ENCODE measurements at regions not wholly inside any gene's neighbourhood (a gene's known extent, or its start where the extent isn't known, plus 50 kb on each side); places are given as distances from the start of the nearest gene placed in this dataset.

- Histone ChIP-seq H3K4me3 (ENCODE audit: control insufficient read depth in 1 of 2, extremely low read depth in 1 of 2, low read length in 1 of 2) (no peak overlapping the region), H3K27me3 (replicated peaks in 1 of 2; ENCODE audit: control insufficient read depth in 2 of 2, extremely low read depth in 1 of 2, insufficient read depth in 2 of 2, low read length in 1 of 2) (no peaks in the 10 kb centered on the region), H3K9me3 (no peaks in the 10 kb centered on the region), H3K36me3 (ENCODE audit: control insufficient read depth in 2 of 2, extremely low read depth in 1 of 2, insufficient read depth in 1 of 2, low read length in 1 of 2) (no peaks in the 10 kb centered on the region), H3K4me1 (ENCODE audit: control insufficient read depth in 1 of 2, extremely low read depth in 1 of 2, insufficient read depth in 2 of 2, low read length in 2 of 2) (no peaks in the 10 kb centered on the region), H3K27ac (ENCODE audit: low read length) (no peak overlapping the region)
- Mint-ChIP-seq H3K4me3 (no peak overlapping the region), H3K36me3 (no peaks in the 10 kb centered on the region), H3K9me3 (peaks cover 0 to 3% (median 2%) of the 10 kb centered on the region in 3 donors), H3K4me1 (no peaks in the 10 kb centered on the region), H3K27ac (no peak overlapping the region), H3K27me3 (peaks cover 0 to 5% of the 10 kb centered on the region in 2 donors)
- ChIA-PET POLR2A (no interaction called here), CTCF (no interaction called here)
- WGBS (ENCODE audit: insufficient coverage) = 80% methylated on average over 1 of the region's 4 CpGs
- DNase-seq (no peak), ATAC-seq (replicated peaks in 1 of 4) (no peak)
Measured at GRCh38 chr2:152883951-152884487, 165.6 kb downstream of the ARL6IP6 start.

GRCh38 chr2:152881527-152881926 lies 163.1 kb downstream of the ARL6IP6 start:
- Mint-ChIP-seq H3K27me3 (peaks cover 0 to 2% of the 10 kb centered on the region in 2 donors), H3K4me3 (no peak overlapping the region), H3K36me3 (no peaks in the 10 kb centered on the region), H3K27ac (no peak overlapping the region), H3K9me3 (peaks cover 0 to 3% (median 2%) of the 10 kb centered on the region in 3 donors), H3K4me1 (no peaks in the 10 kb centered on the region)
- ChIA-PET CTCF (no interaction called here), POLR2A (no interaction called here)
- Histone ChIP-seq H3K4me1 (ENCODE audit: control insufficient read depth in 1 of 2, extremely low read depth in 1 of 2, insufficient read depth in 2 of 2, low read length in 2 of 2) (no peaks in the 10 kb centered on the region), H3K9me3 (no peaks in the 10 kb centered on the region), H3K4me3 (ENCODE audit: control insufficient read depth in 1 of 2, extremely low read depth in 1 of 2, low read length in 1 of 2) (no peak overlapping the region), H3K27ac (ENCODE audit: low read length) (no peak overlapping the region), H3K27me3 (replicated peaks in 1 of 2; ENCODE audit: control insufficient read depth in 2 of 2, extremely low read depth in 1 of 2, insufficient read depth in 2 of 2, low read length in 1 of 2) (no peaks in the 10 kb centered on the region), H3K36me3 (ENCODE audit: control insufficient read depth in 2 of 2, extremely low read depth in 1 of 2, insufficient read depth in 1 of 2, low read length in 1 of 2) (no peaks in the 10 kb centered on the region)
- ATAC-seq (replicated peaks in 1 of 4) = no peak
- no peak for DNase-seq

GRCh38 chr2:152879275-152879674 lies 160.9 kb downstream of the ARL6IP6 start:
- H3K27ac ChIP-seq (ENCODE audit: low read length) = no peak overlapping the region
- no peak for ATAC-seq (replicated peaks in 1 of 4)
- POLR2A ChIA-PET = no interaction called here
- no peak for DNase-seq
- H3K9me3 ChIP-seq = no peaks in the 10 kb centered on the region
- no peak overlapping the region for H3K4me3 ChIP-seq (ENCODE audit: control insufficient read depth in 1 of 2, extremely low read depth in 1 of 2, low read length in 1 of 2)
- H3K4me3 Mint-ChIP-seq = no peak overlapping the region
- no peaks in the 10 kb centered on the region for H3K4me1 ChIP-seq (ENCODE audit: control insufficient read depth in 1 of 2, extremely low read depth in 1 of 2, insufficient read depth in 2 of 2, low read length in 2 of 2)
- H3K27me3 ChIP-seq (replicated peaks in 1 of 2; ENCODE audit: control insufficient read depth in 2 of 2, extremely low read depth in 1 of 2, insufficient read depth in 2 of 2, low read length in 1 of 2) = no peaks in the 10 kb centered on the region
- no peaks in the 10 kb centered on the region for H3K36me3 ChIP-seq (ENCODE audit: control insufficient read depth in 2 of 2, extremely low read depth in 1 of 2, insufficient read depth in 1 of 2, low read length in 1 of 2)
- peaks cover 1 to 4% of the 10 kb centered on the region in 2 donors for H3K27me3 Mint-ChIP-seq
- H3K36me3 Mint-ChIP-seq = no peaks in the 10 kb centered on the region
- H3K27ac Mint-ChIP-seq = no peak overlapping the region
- CTCF ChIA-PET = no interaction called here
- WGBS (ENCODE audit: insufficient coverage) = 100% methylated on average over 1 of the region's 3 CpGs
- peaks cover 0 to 3% (median 2%) of the 10 kb centered on the region in 3 donors for H3K9me3 Mint-ChIP-seq
- H3K4me1 Mint-ChIP-seq = no peaks in the 10 kb centered on the region

GRCh38 chr2:152875701-152876695 lies 157.6 kb downstream of the ARL6IP6 start:
- no peak overlapping the region for H3K4me3 Mint-ChIP-seq
- H3K4me1 ChIP-seq (ENCODE audit: control insufficient read depth in 1 of 2, extremely low read depth in 1 of 2, insufficient read depth in 2 of 2, low read length in 2 of 2) = no peaks in the 10 kb centered on the region
- no peaks in the 10 kb centered on the region for H3K27me3 ChIP-seq (replicated peaks in 1 of 2; ENCODE audit: control insufficient read depth in 2 of 2, extremely low read depth in 1 of 2, insufficient read depth in 2 of 2, low read length in 1 of 2)
- no peaks in the 10 kb centered on the region for H3K36me3 Mint-ChIP-seq
- CTCF ChIA-PET = no interaction called here
- no peak for DNase-seq
- 85% methylated on average over 2 of the region's 6 CpGs for WGBS (ENCODE audit: insufficient coverage)
- no peaks in the 10 kb centered on the region for H3K9me3 ChIP-seq
- no peak overlapping the region for H3K27ac ChIP-seq (ENCODE audit: low read length)
- no peaks in the 10 kb centered on the region for H3K4me1 Mint-ChIP-seq
- no peak for ATAC-seq (replicated peaks in 1 of 4)
- H3K36me3 ChIP-seq (ENCODE audit: control insufficient read depth in 2 of 2, extremely low read depth in 1 of 2, insufficient read depth in 1 of 2, low read length in 1 of 2) = no peaks in the 10 kb centered on the region
- H3K27me3 Mint-ChIP-seq = peaks cover 1 to 4% of the 10 kb centered on the region in 2 donors
- H3K9me3 Mint-ChIP-seq = peaks cover 0 to 3% (median 0%) of the 10 kb centered on the region in 3 donors
- POLR2A ChIA-PET = no interaction called here
- H3K27ac Mint-ChIP-seq = no peak overlapping the region
- H3K4me3 ChIP-seq (ENCODE audit: control insufficient read depth in 1 of 2, extremely low read depth in 1 of 2, low read length in 1 of 2) = no peak overlapping the region

- ChIA-PET CTCF (no interaction called here), POLR2A (no interaction called here)
- Mint-ChIP-seq H3K36me3 (no peaks in the 10 kb centered on the region), H3K4me1 (no peaks in the 10 kb centered on the region), H3K4me3 (no peak overlapping the region), H3K27ac (no peak overlapping the region), H3K9me3 (no peaks in the 10 kb centered on the region), H3K27me3 (peaks cover 1 to 4% of the 10 kb centered on the region in 2 donors)
- Histone ChIP-seq H3K4me1 (ENCODE audit: control insufficient read depth in 1 of 2, extremely low read depth in 1 of 2, insufficient read depth in 2 of 2, low read length in 2 of 2) (no peaks in the 10 kb centered on the region), H3K27me3 (replicated peaks in 1 of 2; ENCODE audit: control insufficient read depth in 2 of 2, extremely low read depth in 1 of 2, insufficient read depth in 2 of 2, low read length in 1 of 2) (no peaks in the 10 kb centered on the region), H3K9me3 (no peaks in the 10 kb centered on the region), H3K36me3 (ENCODE audit: control insufficient read depth in 2 of 2, extremely low read depth in 1 of 2, insufficient read depth in 1 of 2, low read length in 1 of 2) (no peaks in the 10 kb centered on the region), H3K4me3 (ENCODE audit: control insufficient read depth in 1 of 2, extremely low read depth in 1 of 2, low read length in 1 of 2) (no peak overlapping the region), H3K27ac (ENCODE audit: low read length) (no peak overlapping the region)
- 80% methylated on average over 1 of the region's 3 CpGs for WGBS (ENCODE audit: insufficient coverage)
- ATAC-seq (replicated peaks in 1 of 4) (no peak), DNase-seq (no peak)
Measured at GRCh38 chr2:152874955-152875354, 156.5 kb downstream of the ARL6IP6 start.

- peaks cover 0 to 3% (median 0%) of the 10 kb centered on the region in 3 donors for H3K9me3 Mint-ChIP-seq
- CTCF ChIA-PET = no interaction called here
- no peaks in the 10 kb centered on the region for H3K4me1 ChIP-seq (ENCODE audit: control insufficient read depth in 1 of 2, extremely low read depth in 1 of 2, insufficient read depth in 2 of 2, low read length in 2 of 2)
- no peaks in the 10 kb centered on the region for H3K9me3 ChIP-seq
- no peak overlapping the region for H3K27ac Mint-ChIP-seq
- no peak for ATAC-seq (replicated peaks in 1 of 4)
- H3K4me3 ChIP-seq (ENCODE audit: control insufficient read depth in 1 of 2, extremely low read depth in 1 of 2, low read length in 1 of 2) = no peak overlapping the region
- H3K27ac ChIP-seq (ENCODE audit: low read length) = no peak overlapping the region
- no peak for DNase-seq
- POLR2A ChIA-PET = no interaction called here
- 68% methylated on average over 4 of the region's 4 CpGs for WGBS (ENCODE audit: insufficient coverage)
- no peaks in the 10 kb centered on the region for H3K27me3 ChIP-seq (replicated peaks in 1 of 2; ENCODE audit: control insufficient read depth in 2 of 2, extremely low read depth in 1 of 2, insufficient read depth in 2 of 2, low read length in 1 of 2)
- no peaks in the 10 kb centered on the region for H3K36me3 ChIP-seq (ENCODE audit: control insufficient read depth in 2 of 2, extremely low read depth in 1 of 2, insufficient read depth in 1 of 2, low read length in 1 of 2)
- peaks cover 0 to 6% of the 10 kb centered on the region in 2 donors for H3K27me3 Mint-ChIP-seq
- no peaks in the 10 kb centered on the region for H3K4me1 Mint-ChIP-seq
- no peak overlapping the region for H3K4me3 Mint-ChIP-seq
- H3K36me3 Mint-ChIP-seq = no peaks in the 10 kb centered on the region
Measured at GRCh38 chr2:152870239-152870638, 151.8 kb downstream of the ARL6IP6 start.
